ENCODE measurements at regions not wholly inside any gene's neighbourhood (a gene's known extent, or its start where the extent isn't known, plus 50 kb on each side); places are given as distances from the start of the nearest gene placed in this dataset.
"Not testable (repeated sequence)": the region's sequence is repeated elsewhere in the genome, so short reads cannot be mapped to it uniquely, and the experiment has no call there.

DNA sequence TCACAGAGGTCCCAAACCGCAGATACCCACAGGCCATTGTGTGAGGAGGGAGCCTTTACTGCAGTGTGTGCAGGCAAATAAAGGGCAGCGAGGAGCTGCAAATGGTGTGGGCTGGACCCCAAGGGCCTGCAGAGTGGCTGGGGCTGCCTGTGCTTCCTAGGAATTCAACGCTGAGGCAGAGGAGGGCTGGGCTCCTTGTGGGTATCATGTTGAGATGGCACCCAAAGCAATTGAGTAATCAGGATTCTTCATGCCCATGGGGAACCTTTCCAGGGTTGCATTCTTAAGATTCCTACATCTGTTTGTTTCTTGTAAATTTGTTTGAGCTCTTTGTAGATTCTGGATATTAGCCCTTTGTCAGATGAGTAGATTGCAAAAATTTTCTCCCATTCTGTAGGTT is 85.4 kb upstream of the LIPC start:
- DNase-seq (ENCODE audit: low spot score) = no peak
- in situ Hi-C loops (cut with HindIII; ENCODE audit: low sequenced_read_pairs) = no loop called here

DNA sequence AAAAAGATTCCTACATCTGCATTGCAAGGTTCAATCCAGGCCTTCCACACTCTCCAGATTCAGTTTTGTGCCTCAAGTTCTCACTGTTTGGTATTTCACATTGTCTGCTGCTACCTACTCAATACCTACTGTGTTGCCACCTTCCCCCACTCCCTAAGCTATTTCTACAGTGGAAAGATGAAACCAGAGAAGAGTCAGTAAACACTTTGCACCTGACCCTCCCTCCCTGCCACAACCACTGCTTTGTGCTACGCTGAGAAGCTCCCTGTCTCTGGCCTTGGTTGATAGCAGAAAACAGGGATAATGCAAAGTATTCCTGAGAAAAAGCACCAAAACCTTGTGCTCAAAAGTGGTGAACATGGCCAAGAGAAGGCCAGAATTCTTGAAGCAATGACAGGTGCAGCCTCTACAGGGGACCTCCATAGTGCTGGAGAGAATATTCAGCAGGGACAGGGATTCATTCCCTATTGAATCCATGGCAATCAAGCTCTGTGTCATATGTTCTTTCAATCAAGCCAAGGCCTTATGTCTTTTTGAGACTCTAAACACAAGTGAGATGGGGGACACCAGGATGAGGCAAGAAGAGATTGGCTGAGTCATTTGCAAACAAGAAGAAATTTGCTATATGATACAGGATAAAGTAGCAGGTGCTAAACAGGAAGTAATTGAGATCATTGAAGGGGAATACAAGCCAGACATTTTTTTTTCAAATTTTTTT is 83.5 kb upstream of the LIPC start:
- in situ Hi-C loops (cut with HindIII; ENCODE audit: low sequenced_read_pairs) = no loop called here
- DNase-seq (ENCODE audit: low spot score) = peak; percentile 66

DNA sequence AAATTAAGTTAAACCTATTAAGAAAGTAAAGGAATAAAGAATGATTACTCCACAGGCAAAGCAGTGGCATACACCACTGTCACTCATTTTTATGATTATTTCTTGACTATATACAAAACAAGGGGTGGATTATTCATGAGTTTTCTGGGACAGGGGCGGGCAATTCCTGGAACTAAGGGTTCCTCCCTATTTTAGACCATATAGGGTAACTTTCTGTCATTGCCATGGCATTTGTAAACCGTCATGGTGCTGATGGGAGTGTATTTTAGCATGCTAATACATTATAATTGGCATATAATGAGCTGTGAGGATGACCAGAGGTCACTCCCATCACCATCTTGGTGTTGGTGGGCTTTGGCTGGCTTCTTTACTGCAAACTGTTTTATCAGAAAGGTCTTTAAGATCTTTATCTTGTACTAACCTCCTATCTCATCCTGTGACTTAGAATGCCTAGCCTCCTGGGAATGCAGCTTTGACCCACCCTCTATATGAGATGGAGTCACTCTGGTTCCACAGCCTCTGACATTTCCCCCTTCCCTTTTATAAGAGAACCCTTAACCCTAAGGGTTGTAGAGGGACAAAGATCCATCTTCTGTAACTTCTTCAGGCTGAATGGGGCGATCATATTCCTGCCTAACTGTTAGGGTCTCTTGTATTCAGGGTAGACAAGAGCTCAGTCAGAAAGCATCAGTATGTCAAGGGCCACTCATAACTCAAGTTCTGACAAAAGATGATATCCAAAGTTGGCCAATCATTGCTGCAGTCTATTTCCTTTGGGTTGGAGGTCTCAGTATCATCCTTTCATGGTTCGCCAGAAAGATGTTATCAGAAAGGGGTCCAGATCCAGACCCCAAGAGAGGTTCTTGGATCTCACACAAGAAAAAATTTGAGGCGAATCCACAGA is 79.5 kb upstream of the LIPC start:
- no peak for DNase-seq (ENCODE audit: low spot score)
- in situ Hi-C loops (cut with HindIII; ENCODE audit: low sequenced_read_pairs) = no loop called here

DNA sequence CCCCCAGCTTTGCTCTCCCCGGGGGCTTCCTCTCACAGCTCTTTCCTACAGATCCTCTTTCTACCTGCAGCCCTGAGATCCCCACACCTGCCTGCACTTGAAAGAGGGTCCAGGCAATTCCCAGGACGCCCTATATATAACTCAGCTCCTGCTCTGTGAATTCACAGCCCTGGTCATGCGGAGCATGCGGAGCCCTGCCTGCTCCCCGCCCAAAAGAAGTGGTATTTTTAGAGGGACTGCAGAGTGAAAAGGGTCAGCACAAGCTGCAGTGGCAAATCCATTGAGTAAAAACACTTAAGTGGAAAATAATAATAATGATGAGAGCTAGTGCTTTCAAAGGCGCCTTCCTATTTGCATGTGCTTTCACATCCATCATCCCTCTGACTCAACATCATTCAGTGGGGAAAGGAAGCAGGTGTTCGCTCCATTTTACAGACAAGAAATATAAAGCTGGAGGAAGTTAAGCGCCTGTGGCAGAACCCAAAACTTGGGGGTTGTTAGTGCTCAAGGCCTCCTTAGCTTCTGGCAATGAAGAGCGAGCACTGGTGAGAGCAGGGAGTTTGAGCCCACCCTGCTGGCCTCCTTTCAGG is 76.3 kb upstream of the LIPC start:
- in situ Hi-C loops (cut with HindIII; ENCODE audit: low sequenced_read_pairs) = no loop called here
- DNase-seq (ENCODE audit: low spot score) = no peak

DNA sequence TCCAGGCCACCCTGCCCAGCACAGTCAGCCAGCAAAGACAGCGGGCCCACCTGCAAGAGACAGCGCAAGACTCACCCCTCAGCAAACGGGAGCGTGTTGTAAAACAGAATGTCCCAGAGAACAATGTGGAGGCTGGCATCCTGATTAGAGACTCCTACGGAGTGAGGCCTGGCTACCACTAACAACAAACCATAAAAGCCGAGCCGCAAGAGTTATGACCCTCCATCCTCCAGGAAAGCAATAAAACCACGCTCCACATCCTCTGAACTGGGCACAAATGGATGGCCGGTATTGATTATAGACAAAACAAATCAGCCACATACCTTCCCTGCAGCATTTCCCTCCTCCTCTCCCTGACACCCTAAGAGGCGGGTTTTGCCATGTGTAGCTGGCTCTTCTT is 75.8 kb upstream of the LIPC start:
- in situ Hi-C loops (cut with HindIII; ENCODE audit: low sequenced_read_pairs) = no loop called here
- DNase-seq (ENCODE audit: low spot score) = no peak

DNA sequence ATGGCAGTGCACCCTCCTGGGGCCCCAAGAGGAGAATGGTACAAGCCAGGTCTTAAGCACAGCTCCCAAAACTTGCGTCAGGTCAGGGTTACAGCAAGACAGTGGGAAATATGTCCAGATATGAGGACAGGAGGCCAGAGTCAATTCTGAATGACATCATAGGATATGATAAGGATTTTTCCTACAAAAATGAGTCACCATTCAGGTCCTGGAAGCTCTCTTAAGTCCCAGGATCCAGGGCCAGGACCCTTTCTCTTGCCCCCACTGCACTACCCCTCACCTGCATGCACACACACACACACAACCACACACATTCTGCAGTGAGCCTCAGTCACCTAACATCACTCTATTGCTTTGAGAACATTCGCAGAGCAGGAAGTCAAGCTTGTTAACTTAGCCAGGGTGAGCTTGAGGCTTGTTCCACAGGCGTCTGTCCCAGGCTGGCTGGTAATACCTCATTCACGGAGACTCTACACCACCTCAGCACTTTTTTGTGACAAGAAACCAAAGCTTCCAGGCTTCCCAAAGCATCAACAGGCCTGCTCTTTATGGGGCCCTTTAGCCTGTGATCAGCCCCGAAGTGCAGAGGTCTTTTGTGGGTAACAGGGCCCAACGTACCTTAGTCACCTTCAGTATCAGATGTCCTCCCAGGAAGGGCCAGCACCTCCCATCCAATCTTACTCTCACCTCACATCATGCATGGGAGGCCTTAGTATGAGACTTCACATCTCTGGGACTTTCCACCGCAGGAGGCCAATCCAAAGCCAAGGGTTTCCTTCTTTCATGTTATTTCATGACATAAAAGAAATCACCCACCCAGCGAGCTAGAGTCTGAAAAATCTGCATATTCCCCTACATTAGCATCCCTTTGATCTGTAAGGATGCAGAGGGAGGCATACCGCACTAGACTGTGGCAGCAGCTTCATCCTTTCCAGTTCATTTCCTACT is 74.0 kb upstream of the LIPC start:
- in situ Hi-C loops (cut with HindIII; ENCODE audit: low sequenced_read_pairs) = no loop called here
- DNase-seq (ENCODE audit: low spot score) = no peak

DNA sequence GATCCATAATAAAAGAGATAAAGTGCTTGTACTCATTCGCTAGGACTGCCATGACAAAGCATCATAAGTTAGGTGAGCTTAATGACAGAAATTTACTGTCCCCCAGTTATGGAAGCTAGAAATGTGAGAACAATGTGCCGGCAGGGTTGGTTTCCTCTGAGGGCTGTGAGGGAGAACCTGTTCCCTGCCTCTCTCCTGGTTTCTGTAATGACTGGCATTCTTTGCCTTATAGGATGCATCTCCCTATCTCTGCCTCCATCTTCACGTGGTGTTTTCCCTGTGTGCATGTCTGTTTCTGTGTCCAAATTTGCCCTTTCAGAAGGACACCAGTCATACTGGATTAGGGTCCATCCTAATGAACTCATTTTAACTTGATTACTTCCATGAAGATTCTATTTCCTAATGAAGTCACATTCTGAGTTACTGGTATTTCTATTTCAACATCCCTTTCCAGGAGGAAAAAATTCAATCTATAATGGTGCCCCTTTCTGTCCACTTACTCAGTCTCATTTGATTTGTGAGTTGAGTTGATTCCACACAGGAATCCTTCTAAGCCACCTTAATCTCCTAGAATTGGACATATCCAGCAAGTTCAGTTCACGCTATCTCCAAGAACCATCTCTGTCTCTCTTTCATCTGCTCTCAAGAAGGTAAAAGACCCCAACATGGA is 71.2 kb upstream of the LIPC start:
- in situ Hi-C loops (cut with HindIII; ENCODE audit: low sequenced_read_pairs) = no loop called here
- DNase-seq (ENCODE audit: low spot score) = no peak

DNA sequence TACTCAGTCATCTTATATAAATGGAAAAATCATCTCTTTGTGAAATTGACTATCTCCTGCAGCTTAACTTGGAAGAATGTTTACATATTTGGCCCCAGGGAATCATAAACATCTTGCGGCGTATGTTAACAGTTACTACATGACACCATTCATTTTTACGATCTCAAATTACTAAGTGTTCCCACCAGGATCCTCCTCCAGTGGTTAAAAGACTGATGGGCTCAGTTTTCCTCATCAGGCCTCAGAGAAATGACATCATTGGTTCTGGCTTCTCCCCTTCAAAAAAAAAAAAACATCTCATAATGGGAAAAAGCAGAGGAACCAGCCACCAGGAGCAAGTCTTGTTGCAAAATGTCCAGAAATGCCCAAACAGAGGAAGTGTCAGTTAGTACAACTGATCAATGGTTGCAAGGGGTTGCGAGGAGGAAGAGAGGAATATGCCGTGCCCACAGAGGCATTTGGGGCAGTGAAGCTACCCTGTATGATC is 70.5 kb upstream of the LIPC start:
- in situ Hi-C loops (cut with HindIII; ENCODE audit: low sequenced_read_pairs) = no loop called here
- no peak for DNase-seq (ENCODE audit: low spot score)

DNA sequence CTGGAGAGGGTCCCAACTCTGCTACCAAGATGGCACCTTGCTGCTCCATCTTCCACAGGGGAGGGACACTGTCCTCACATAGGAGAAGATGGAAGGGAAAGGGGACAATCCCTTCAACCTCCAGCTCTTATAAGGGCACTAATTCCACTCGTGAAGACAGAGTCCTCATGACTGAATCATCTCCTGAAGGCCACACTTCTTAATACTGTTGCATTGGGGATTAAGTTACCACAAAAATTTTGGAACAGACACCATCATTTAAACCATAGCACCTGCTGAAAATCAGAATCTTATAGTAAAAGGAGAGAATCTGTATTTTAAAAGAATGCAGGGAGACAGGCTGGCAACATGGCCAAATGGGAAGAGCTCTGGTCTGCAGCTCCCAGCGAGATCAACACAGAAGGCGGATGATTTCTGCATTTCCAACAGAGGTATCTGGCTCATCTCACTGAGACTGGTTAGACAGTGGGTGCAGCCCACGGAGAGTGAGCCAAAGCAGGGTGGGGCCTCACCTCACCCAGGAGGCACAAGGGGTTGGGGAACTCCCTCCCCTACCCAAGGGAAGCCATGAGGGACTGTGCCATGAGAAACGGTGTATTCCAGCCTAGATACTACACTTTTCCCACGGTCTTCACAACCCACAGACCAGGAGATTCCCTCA is 69.4 kb upstream of the LIPC start:
- DNase-seq (ENCODE audit: low spot score) = no peak
- in situ Hi-C loops (cut with HindIII; ENCODE audit: low sequenced_read_pairs) = no loop called here

DNA sequence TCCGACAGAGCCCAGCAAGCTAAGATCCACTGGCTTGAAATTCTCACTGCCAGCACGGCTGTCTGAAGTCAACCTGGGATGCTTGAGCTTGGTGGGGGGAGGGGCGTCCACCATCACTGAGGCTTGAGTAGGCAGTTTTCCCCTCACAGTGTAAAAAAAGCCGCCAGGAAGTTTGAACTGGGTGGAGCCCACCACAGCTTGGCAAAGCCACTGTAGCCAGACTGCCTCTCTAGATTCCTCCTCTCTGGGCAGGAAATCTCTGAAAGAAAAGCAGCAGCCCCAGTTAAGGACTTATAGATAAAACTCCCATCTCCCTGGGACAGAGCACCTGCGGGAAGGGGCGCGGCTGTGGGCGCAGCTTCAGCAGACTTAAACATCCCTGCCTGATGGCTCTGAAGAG is 68.7 kb upstream of the LIPC start:
- in situ Hi-C loops (cut with HindIII; ENCODE audit: low sequenced_read_pairs); DNase-seq (ENCODE audit: low spot score): not testable (repeated sequence)

DNA sequence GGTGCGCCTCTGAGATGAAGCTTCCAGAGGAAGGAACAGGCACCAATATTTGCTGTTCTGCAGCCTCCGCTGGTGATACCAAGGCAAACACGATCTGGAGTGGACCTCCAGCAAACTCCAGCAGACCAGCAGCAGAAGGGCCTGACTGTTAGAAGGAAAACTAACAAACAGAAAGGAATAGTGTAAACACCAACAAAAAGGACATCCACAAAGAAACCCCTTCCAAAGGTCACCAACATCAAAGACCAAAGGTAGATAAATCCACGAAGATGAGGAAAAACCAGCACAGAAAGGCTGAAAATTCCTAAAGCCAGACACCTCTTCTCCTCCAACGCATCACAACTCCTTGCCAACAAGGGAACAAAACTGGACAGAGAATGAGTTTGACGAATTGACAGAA is 68.1 kb upstream of the LIPC start:
- DNase-seq (ENCODE audit: low spot score); in situ Hi-C loops (cut with HindIII; ENCODE audit: low sequenced_read_pairs): not testable (repeated sequence)

DNA sequence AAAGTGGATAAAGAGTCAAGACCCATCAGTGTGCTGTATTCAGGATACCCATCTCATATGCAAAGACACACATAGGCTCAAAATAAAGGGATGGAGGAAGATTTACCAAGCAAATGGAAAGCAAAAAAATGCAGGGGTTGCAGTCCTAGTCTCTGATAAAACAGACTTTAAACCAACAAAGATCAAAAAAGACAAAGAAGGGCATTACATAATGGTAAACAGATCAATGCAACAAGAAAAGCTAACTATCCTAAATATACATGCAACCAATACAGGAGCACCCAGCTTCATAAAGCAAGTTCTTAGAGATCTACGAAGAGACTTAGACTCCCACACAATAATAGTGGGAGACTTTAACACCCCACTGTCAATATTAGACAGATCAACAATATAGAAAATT is 66.7 kb upstream of the LIPC start:
- in situ Hi-C loops (cut with HindIII; ENCODE audit: low sequenced_read_pairs) = not testable (repeated sequence)

DNA sequence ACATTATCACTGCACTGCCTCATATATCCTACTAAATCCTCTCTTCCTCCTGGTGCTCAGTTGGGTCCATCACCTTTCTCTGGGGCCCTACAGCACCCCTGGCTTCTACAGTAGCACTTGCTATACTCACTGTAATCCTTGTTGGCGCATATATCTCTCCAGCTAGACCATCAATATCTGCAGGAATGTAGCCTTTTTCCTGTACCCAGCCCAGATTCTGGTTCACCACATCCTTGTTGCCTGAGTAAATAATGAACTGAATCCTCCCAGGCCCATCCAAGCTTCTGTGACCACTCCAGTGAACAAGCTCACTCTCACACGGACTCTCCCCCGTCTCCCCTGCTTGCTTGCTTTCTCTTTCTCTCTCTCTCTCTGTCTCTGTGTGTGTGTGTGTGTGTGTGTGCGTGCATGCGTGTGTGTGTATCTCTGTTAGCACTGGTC is 62.5 kb upstream of the LIPC start:
- in situ Hi-C loops (cut with HindIII; ENCODE audit: low sequenced_read_pairs) = no loop called here
- DNase-seq (ENCODE audit: low spot score) = no peak

More for the DNA sequence above, 66.7 kb upstream of the LIPC start:
- not testable (repeated sequence) for DNase-seq (ENCODE audit: low spot score)

DNA sequence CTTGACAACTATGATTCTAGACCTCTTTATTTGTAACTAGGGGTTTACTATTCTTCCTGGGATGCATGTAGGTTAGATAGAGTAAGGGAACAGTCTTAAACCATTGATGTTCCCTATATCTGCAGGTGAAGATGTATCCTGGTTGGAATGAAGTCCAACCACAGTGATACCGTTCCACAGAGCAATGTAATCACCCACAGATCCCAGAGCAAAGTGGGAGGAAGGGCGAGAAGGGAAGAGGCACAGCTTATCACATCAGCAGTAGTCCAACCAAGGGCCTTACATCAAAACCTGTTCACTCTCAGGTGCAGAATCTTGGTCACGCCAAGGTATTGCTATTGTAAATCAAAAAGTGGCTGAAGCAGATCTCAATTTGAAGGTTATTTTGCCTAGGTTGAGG is 61.8 kb upstream of the LIPC start:
- in situ Hi-C loops (cut with HindIII; ENCODE audit: low sequenced_read_pairs) = no loop called here
- DNase-seq (ENCODE audit: low spot score) = no peak

DNA sequence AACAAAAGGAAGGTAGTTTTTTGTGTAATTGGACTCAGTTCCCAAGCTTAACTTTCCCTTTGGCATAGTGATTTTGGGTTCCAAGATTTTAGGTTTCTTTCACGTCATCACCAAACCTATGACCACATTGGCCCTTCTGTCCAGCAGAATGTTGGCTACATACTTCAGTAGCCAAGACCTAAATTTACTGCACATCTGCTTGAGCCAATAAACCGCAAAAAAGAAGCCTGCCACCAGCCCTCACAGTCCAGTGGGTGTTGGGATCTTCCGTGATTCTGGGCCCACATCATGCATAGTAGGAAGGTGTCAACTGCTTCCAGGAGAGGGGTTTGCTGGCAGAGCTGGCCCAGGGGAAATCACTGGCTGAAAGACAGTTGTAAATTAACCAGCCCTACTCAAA is 57.6 kb upstream of the LIPC start:
- no peak for DNase-seq (ENCODE audit: low spot score)
- in situ Hi-C loops (cut with HindIII; ENCODE audit: low sequenced_read_pairs) = no loop called here

DNA sequence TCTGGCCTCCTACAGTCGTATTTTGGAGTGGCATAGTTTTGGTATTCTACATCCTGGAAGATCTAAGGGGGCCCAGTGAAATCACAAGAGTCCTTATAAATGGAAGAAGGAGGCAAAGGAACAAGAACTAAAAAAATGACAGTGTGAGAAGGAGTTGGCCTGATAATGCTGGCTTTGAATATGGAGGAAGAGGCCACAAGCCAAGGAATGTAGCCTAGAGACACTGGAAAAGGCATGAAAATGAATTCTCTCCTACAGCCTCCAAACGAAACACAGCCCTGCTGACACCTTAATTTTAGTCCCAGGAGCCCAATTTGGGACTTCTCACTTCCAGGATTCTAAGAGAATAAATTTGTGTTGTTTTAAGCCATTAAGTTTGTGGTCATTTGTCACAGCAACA is 54.6 kb upstream of the LIPC start:
- no peak for DNase-seq (ENCODE audit: low spot score)
- in situ Hi-C loops (cut with HindIII; ENCODE audit: low sequenced_read_pairs) = no loop called here

DNA sequence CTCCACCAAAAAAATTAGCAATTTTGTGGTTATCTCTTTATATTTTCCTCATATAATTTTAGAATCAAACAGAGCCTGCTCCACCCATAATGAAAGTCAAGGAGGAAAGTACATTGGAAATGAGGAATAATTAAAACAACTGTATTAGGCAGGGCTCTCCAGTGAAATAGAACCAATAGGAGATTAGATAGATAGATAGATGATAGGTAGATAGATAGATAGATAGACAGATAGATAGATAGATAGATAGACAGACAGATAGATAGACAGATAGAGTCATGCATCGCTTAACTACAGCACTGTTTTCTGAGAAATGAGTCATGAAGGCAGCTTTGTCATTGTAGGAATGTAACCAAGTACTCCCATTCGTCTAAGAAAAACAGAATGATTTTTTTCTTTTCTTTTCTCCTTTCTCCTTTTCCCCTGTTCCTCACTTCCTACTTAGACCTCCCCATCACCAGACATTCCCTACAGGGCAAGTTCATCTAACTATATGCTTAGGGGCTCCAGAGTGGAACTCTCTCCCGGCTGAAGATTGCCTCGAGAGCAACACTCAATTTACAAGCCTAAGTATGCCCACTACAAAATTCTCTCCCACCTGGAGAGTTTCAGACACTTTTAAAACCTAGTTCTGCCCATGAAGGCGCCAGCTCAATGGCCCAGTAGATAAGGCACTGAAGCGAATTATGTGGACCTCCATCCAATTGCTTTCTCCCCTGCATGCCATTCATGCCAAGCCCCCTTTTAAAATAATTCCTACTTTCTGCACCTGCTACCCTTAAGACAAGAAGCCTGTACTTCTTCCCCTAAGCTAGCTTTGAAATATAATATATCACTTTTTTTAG is 53.3 kb upstream of the LIPC start:
- in situ Hi-C loops (cut with HindIII; ENCODE audit: low sequenced_read_pairs) = no loop called here

More for the DNA sequence above, 53.3 kb upstream of the LIPC start:
- DNase-seq (ENCODE audit: low spot score) = no peak
